Mesenchymal stem cell (in vitro differentiated cells and primary cell): ENCODE measurements at regions not wholly inside any gene's neighbourhood (a gene's known extent, or its start where the extent isn't known, plus 50 kb on each side); places are given as distances from the start of the nearest gene placed in this dataset.

Experiments used
- DNase-seq: peaks from one replicate; pipeline ENCODE4 v3.0.0-alpha.2; 2013
- H2AFZ ChIP-seq: one replicate; pipeline ENCODE4 v1.6.1; 2013; ENCODE audit warnings: low read depth, mild to moderate bottlenecking, control low read depth, inconsistent platforms, low read length, moderate library complexity
- H2AK5ac ChIP-seq: 2 replicates; pipeline ENCODE4 v1.6.1; 2013; ENCODE audit warnings: low read length, moderate library complexity, mild to moderate bottlenecking, inconsistent platforms; ENCODE audit not compliant: severe bottlenecking
- H2BK120ac ChIP-seq: one replicate; pipeline ENCODE4 v1.6.1; 2013; ENCODE audit warnings: low read depth, mild to moderate bottlenecking, inconsistent platforms, low read length, moderate library complexity
- H2BK12ac ChIP-seq, 2 experiments: one replicate each; pipeline ENCODE4 v1.6.1; 2013; ENCODE audit warnings: inconsistent platforms in 2 of 2, low read length in 2 of 2, mild to moderate bottlenecking in 2 of 2, moderate library complexity in 2 of 2, control low read depth in 1 of 2
- H2BK15ac ChIP-seq: one replicate; pipeline ENCODE4 v1.6.1; 2013; ENCODE audit warnings: mild to moderate bottlenecking, low read depth, inconsistent platforms; ENCODE audit not compliant: poor library complexity, severe bottlenecking
- H2BK5ac ChIP-seq: 2 replicates; pipeline ENCODE4 v1.6.1; 2013; ENCODE audit warnings: low read depth, mild to moderate bottlenecking, low read length, control low read depth, inconsistent platforms; ENCODE audit not compliant: poor library complexity, severe bottlenecking
- H3K14ac ChIP-seq, 2 experiments: one replicate each; pipeline ENCODE4 v1.6.1; 2013; ENCODE audit warnings: inconsistent platforms in 2 of 2, low read length in 2 of 2, control low read depth in 1 of 2, mild to moderate bottlenecking in 1 of 2, moderate library complexity in 1 of 2
- H3K18ac ChIP-seq, 2 experiments: one replicate each; pipeline ENCODE4 v1.6.1; 2013; ENCODE audit warnings: inconsistent platforms in 2 of 2, low read length in 2 of 2, control low read depth in 1 of 2, low read depth in 1 of 2, mild to moderate bottlenecking in 1 of 2
- H3K23ac ChIP-seq, 2 experiments: one replicate each; pipeline ENCODE4 v1.6.1; 2013; ENCODE audit warnings: inconsistent platforms in 2 of 2, low read length in 2 of 2, mild to moderate bottlenecking in 2 of 2, moderate library complexity in 2 of 2, control low read depth in 1 of 2
- H3K27ac ChIP-seq: 2 replicates; pipeline ENCODE4 v1.5.1; 2013; ENCODE audit warnings: mild to moderate bottlenecking, moderate library complexity, low read length, control low read depth, inconsistent platforms; ENCODE audit not compliant: poor library complexity, severe bottlenecking
- H3K27me3 ChIP-seq, 2 experiments: 2 replicates each; pipeline versions ENCODE4 v1.6.1 to v1.7.0; 2013; ENCODE audit warnings: low read length in 2 of 2, mild to moderate bottlenecking in 2 of 2, moderate library complexity in 2 of 2, control low read depth in 1 of 2, inconsistent platforms in 1 of 2; ENCODE audit not compliant: control insufficient read depth in 1 of 2, insufficient read depth in 1 of 2
- H3K36me3 ChIP-seq, 2 experiments: 2 replicates each; pipeline versions ENCODE4 v1.6.1 to v1.7.0; 2013; ENCODE audit warnings: low read length in 2 of 2, control low read depth in 1 of 2, inconsistent platforms in 1 of 2, low read depth in 1 of 2, mild to moderate bottlenecking in 1 of 2; ENCODE audit not compliant: insufficient read depth in 2 of 2, control insufficient read depth in 1 of 2
- H3K4ac ChIP-seq, 2 experiments: one replicate each; pipeline ENCODE4 v1.6.1; 2013; ENCODE audit warnings: inconsistent platforms in 2 of 2, low read length in 2 of 2, mild to moderate bottlenecking in 2 of 2, moderate library complexity in 2 of 2, control low read depth in 1 of 2, low read depth in 1 of 2
- H3K4me1 ChIP-seq: 2 replicates; pipeline ENCODE4 v1.6.1; 2013; ENCODE audit warnings: low read depth, low read length, control low read depth; ENCODE audit not compliant: control insufficient read depth, insufficient read depth
- H3K4me2 ChIP-seq: 2 replicates; pipeline ENCODE4 v1.6.1; 2013; ENCODE audit warnings: low read length, mild to moderate bottlenecking, inconsistent platforms; ENCODE audit not compliant: poor library complexity, severe bottlenecking
- H3K4me3 ChIP-seq, 2 experiments: 2 replicates each; pipeline versions ENCODE4 v1.5.1 to v1.7.0; 2013; ENCODE audit warnings: low read length in 2 of 2, mild to moderate bottlenecking in 2 of 2, control low read depth in 1 of 2, low read depth in 1 of 2; ENCODE audit not compliant: insufficient read depth in 1 of 2
- H3K79me1 ChIP-seq: replicated peaks from 2 replicates; pipeline ENCODE4 v1.6.1; 2013; ENCODE audit warnings: mild to moderate bottlenecking, control low read depth, low read length, inconsistent platforms; ENCODE audit not compliant: poor library complexity, severe bottlenecking
- H3K9ac ChIP-seq: 2 replicates; pipeline ENCODE4 v1.7.0; 2013; ENCODE audit warnings: mild to moderate bottlenecking, low read length, moderate library complexity
- H3K9me3 ChIP-seq: 2 replicates; pipeline ENCODE4 v1.7.0; 2013; ENCODE audit warnings: mild to moderate bottlenecking, low read length; ENCODE audit not compliant: control insufficient read depth
- H4K8ac ChIP-seq: one replicate; pipeline ENCODE4 v1.6.1; 2013; ENCODE audit warnings: inconsistent platforms, mild to moderate bottlenecking, low read length, moderate library complexity
- H4K91ac ChIP-seq: one replicate; pipeline ENCODE4 v1.6.1; 2013; ENCODE audit warnings: mild to moderate bottlenecking, low read length, inconsistent platforms
- WGBS: methylation state at CpG from one replicate; pipeline ENCODE4 v1.1.7; 2013; ENCODE audit warnings: mixed read lengths; 5-methylcytosine and 5-hydroxymethylcytosine counted together

GRCh38 chr12:91912178-91912577, 233.5 kb downstream of the BTG1 start:
- H2AK5ac ChIP-seq: no peak overlapping the region
- H2BK120ac ChIP-seq: no peak overlapping the region
- no peak overlapping the region for H3K9ac ChIP-seq
- no peak overlapping the region for H2BK15ac ChIP-seq
- no peak overlapping the region for H2BK12ac ChIP-seq
- no peaks in the 10 kb centered on the region for H3K9me3 ChIP-seq
- H2AFZ ChIP-seq: no peak overlapping the region
- DNase-seq: no peak
- H3K4me3 ChIP-seq: no peak overlapping the region
- H2BK5ac ChIP-seq: no peak overlapping the region
- no peaks in the 10 kb centered on the region for H3K27me3 ChIP-seq
- H3K4me1 ChIP-seq: no peaks in the 10 kb centered on the region
- no peak overlapping the region for H3K4ac ChIP-seq
- H3K36me3 ChIP-seq: no peaks in the 10 kb centered on the region
- no peak overlapping the region for H3K27ac ChIP-seq
- no peak overlapping the region for H3K4me2 ChIP-seq
- no peak overlapping the region for H4K8ac ChIP-seq
- WGBS: no CpG with 5 or more reads among the region's 1 CpG
- H3K18ac ChIP-seq: peak overlapping the region in 1 of 2 experiments; percentile 33
- H3K14ac ChIP-seq: no peak overlapping the region
- no peak overlapping the region for H4K91ac ChIP-seq
- H3K23ac ChIP-seq: no peak overlapping the region
- no peaks in the 10 kb centered on the region for H3K79me1 ChIP-seq

- Histone ChIP-seq H2BK15ac (no peak overlapping the region), H3K4ac (no peak overlapping the region), H3K27me3 (no peaks in the 10 kb centered on the region), H2AFZ (no peak overlapping the region), H2BK12ac (no peak overlapping the region), H3K14ac (no peak overlapping the region), H3K27ac (no peak overlapping the region), H2AK5ac (no peak overlapping the region), H3K36me3 (no peaks in the 10 kb centered on the region), H3K23ac (no peak overlapping the region), H3K4me3 (no peak overlapping the region), H2BK120ac (no peak overlapping the region), H3K9me3 (no peaks in the 10 kb centered on the region), H2BK5ac (no peak overlapping the region), H3K4me2 (no peak overlapping the region), H4K8ac (no peak overlapping the region), H3K9ac (no peak overlapping the region), H4K91ac (no peak overlapping the region), H3K4me1 (no peaks in the 10 kb centered on the region), H3K79me1 (no peaks in the 10 kb centered on the region), H3K18ac (no peak overlapping the region)
- 100% methylated on average over 1 of the region's 1 CpG for WGBS
- DNase-seq: no peak
These were observed 234.7 kb downstream of the BTG1 start for GRCh38 chr12:91910871-91911388.

DNA sequence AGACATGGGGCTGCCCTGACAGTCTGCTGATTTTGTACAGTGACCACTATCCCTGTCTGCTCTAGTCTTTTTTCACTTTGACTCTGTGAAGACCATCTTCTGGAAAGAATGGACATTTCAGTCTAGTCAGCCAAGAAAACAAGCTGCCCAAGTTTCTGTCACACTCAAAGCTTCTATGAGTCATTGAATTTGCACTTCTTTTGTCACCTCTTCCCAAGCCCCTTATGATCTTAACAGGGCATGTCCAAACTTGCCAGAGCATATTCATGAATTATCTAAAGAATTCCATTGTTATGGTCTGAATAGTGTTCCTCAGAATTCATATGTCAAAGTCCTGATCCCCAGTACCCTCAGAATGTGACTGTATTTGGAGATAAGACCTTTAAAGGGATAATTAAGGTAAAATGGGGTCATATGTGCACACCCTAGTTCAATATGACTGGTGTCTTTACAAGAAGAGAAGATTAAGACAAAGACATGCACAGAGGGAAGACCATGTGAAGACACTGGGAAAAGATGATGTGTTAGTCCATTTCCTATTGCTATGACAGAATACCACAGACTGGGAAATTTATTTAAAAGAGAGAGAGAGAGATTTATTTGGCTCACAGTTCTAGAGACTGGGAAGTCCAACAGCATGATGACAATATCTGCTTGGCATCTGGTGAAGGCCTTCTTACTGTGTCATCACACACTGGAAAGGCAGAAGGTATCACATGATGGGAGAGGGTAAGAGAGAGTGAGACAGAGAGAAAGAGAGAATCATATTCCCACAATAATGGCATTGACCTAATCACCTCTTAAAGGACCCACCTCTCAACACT, 242.6 kb downstream of the BTG1 start:
- no peak overlapping the region for H4K8ac ChIP-seq

GRCh38 chr12:91901381-91902074, 244.1 kb downstream of the BTG1 start:
- Histone ChIP-seq H3K9me3 (peaks cover 7% of the 10 kb centered on the region), H2BK120ac (no peak overlapping the region), H3K79me1 (no peaks in the 10 kb centered on the region), H2AK5ac (no peak overlapping the region), H3K27ac (no peak overlapping the region), H3K18ac (no peak overlapping the region), H2BK15ac (no peak overlapping the region), H3K9ac (no peak overlapping the region), H3K4ac (no peak overlapping the region), H4K8ac (no peak overlapping the region), H3K4me3 (no peak overlapping the region), H3K36me3 (no peaks in the 10 kb centered on the region), H2BK12ac (no peak overlapping the region), H3K4me1 (no peaks in the 10 kb centered on the region), H3K14ac (no peak overlapping the region), H2AFZ (no peak overlapping the region), H4K91ac (no peak overlapping the region), H3K4me2 (no peak overlapping the region), H2BK5ac (no peak overlapping the region), H3K23ac (no peak overlapping the region), H3K27me3 (peaks cover 0 to 3% of the 10 kb centered on the region in 2 experiments)
- DNase-seq: no peak
- WGBS: 40% methylated on average over 1 of the region's 3 CpGs

More for the DNA sequence above, 242.6 kb downstream of the BTG1 start:
- no peak overlapping the region for H3K14ac ChIP-seq
- H2BK12ac ChIP-seq: no peak overlapping the region
- no peak overlapping the region for H2BK15ac ChIP-seq
- no peak overlapping the region for H3K4me3 ChIP-seq
- no peak overlapping the region for H3K23ac ChIP-seq
- H2BK5ac ChIP-seq: no peak overlapping the region
- H3K79me1 ChIP-seq: no peaks in the 10 kb centered on the region
- H3K4me2 ChIP-seq: no peak overlapping the region
- H3K27me3 ChIP-seq: no peaks in the 10 kb centered on the region
- H3K18ac ChIP-seq: peak overlapping the region in 1 of 2 experiments; percentile 19
- H3K9ac ChIP-seq: no peak overlapping the region
- peaks cover 7% of the 10 kb centered on the region for H3K9me3 ChIP-seq
- H3K27ac ChIP-seq: no peak overlapping the region
- peak; percentile 42 for DNase-seq
- no peak overlapping the region for H2AK5ac ChIP-seq
- no peak overlapping the region for H3K4ac ChIP-seq
- H4K91ac ChIP-seq: no peak overlapping the region
- no peak overlapping the region for H2BK120ac ChIP-seq
- no peak overlapping the region for H2AFZ ChIP-seq
- no peaks in the 10 kb centered on the region for H3K4me1 ChIP-seq
- no peaks in the 10 kb centered on the region for H3K36me3 ChIP-seq
